HG03139 (cell line): ENCODE measurements at regions not wholly inside any gene's neighbourhood (a gene's known extent, or its start where the extent isn't known, plus 50 kb on each side); places are given as distances from the start of the nearest gene placed in this dataset.

Experiments used
- ATAC-seq: cut with Tn5 transposase; IDR thresholded peaks from one replicate; pipeline ENCODE4 v1.9.1; 2021; ENCODE audit not compliant: unreplicated experiment

DNA sequence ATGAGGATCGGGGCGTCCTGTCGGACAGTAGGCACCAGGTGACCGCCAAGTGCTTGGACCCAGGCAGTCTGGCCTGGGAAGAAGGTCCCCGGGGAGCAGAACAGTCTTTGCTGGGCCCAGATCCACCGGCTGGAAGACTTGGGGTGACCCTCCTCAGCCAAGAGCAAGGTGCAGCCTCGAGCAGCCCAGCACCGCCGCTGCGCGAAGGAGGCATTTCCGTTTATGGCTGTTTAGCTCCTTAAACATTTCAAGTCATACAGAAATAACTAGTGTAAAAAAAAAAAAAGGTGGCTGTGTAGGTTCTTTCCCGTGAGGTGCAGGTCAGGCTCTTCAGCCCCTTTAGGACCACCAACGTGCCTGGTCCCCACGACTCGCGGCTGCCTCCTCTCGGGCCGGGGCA is 370.2 kb downstream of the CMPK2 start:
- ATAC-seq, result no peak

DNA sequence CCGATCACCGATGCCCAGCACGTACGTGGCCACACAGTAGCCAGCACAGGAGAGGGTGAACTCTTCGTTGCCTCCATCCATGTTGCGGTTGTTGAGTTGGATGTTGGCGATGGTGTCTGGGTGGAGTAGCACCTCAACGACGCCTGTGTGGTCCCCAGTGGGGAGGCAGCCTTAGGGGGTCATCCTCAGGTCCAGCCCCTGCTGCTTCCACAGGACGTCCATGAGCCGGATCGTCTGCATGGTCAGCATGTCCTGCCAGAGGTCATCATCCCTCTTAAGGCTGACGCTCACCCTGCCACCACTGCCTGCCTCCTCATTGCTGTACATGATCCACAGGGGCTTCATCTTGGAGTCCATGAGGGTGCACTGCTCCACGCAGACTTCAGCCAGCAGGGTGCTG is 369.3 kb downstream of the CMPK2 start:
- ATAC-seq, result no peak

GRCh38 chr2:6497048-6497447 is 368.7 kb downstream of the CMPK2 start:
- ATAC-seq, result no peak

DNA sequence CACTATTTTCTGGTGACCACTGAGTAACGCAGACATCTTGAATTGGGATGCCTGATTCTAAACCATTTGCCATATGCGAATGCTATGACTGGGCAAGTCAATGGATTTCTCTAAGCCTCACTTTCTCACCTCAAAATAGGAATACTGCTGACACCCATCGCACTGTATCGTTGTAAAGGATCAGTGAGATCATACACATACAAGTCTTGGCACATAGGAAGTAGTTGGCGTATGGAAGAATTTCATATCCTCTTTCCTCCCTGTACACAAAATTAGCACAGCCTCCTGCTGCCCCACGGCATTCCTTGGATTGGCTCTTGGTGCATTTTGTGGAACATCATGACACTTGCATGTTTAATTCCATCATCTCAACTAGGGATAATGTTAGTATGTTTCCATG is 366.9 kb downstream of the CMPK2 start:
- ATAC-seq, result no peak

GRCh38 chr2:6499691-6500090 is 366.0 kb downstream of the CMPK2 start:
- ATAC-seq, result no peak

DNA sequence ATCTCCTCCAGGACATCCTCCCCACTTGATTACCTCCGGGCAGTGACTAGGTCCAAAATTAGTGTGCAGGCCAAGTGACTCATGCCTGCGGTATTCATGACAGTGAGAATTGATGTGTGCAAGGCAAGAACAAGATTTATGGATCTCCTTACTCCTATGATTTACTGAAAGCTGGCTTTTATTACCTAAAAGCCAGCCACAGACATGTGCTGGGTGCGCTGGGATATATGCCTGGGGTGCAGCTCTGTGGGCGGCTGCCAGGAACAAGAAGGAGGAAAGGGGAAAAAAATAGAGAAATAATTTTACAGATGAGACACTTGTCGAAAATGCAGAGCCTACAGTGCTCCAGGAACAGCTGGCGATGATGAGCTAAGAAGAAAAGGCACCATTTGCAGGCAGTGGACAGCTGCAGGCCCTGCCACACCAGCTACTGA is 359.3 kb downstream of the CMPK2 start:
- ATAC-seq, result no peak

- no peak for ATAC-seq
Measured at GRCh38 chr2:6506859-6507258, 358.8 kb downstream of the CMPK2 start.

GRCh38 chr2:6510532-6510931 is 355.2 kb downstream of the CMPK2 start:
- ATAC-seq, result no peak

DNA sequence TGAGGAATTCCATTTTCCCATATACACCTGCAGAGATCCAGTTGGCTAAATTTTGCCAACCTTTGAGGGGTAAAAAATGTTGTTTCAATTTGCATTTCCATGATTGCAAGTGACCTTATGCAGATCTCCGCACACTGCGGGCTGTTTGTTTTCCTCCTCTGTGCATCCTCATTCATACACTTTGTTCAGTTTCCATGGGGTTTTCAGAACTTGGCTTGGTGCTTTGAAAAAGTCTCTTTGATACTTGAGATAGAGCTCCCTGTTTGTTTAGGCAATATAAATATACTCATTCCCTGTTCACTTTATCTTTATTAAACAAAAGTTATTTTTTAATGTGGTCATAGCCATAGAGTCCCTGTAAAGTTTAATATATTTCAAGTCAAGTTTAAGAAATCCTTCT is 353.1 kb downstream of the CMPK2 start:
- ATAC-seq, result no peak

DNA sequence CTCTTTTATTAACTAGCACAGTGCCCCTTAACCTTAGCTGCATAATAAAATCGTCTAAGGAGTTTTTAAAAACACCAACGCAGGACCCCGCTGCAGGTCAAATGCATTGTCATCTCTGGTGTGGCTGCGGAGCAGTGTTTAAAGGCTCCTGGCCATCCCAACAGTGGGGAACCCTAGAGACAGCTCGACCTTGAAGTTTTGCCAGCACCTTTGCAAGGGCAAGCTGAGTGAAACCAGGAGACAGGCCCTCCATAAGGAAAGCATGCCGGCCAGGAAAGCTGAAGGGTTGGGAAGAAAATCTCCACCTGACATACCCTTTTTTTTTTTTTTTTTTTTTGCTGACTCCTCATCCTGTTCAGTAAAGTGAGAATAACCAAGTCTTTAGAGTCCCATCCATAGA is 349.0 kb downstream of the CMPK2 start:
- ATAC-seq, result no peak

DNA sequence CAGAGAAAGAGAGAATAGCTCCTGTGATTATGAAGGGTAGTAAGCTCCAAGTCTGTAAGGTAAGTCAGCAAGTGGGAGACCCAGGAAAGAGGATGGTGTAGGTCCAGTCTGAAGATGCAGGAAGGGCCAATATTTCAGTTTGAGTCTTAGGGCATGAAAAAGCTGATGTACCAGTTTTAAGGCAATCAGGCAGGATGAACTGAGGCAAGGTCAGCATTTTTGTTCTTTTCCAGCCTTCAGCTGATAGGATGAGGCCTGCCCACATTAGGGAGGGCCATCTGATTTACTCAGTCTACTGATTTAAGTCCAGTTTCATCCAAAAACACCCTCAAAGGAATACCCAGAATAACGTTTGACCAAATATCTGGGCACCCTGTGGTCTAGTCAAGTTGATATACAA is 347.3 kb downstream of the CMPK2 start:
- ATAC-seq, result no peak

GRCh38 chr2:6523476-6523875 is 342.2 kb downstream of the CMPK2 start:
- no peak for ATAC-seq

GRCh38 chr2:6524691-6525474 is 340.8 kb downstream of the CMPK2 start:
- ATAC-seq, result no peak

DNA sequence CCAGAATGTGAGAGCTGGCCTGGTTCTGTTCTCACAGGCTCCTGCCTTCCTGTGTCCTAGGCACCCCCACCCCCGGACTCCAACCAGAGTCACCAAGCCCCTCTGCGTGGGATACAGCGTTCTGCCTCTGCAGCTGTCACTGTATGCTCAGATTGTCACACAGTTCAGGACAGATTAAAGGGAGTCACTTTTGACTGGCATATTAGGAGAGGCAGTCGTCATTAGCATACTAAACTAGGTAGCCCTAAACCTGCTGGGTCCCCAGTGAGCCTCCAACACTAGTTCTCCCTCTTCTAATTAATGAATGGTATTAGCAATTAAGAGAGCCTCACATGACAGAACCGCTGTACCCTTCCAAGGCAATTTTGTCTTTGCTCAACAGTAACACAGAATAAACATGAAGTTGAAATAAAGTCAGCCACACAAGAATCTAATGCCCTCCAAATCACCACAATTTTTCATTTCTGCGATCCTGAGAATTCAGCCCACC is 340.2 kb downstream of the CMPK2 start:
- no peak for ATAC-seq

GRCh38 chr2:6526093-6526824 is 339.4 kb downstream of the CMPK2 start:
- no peak for ATAC-seq

DNA sequence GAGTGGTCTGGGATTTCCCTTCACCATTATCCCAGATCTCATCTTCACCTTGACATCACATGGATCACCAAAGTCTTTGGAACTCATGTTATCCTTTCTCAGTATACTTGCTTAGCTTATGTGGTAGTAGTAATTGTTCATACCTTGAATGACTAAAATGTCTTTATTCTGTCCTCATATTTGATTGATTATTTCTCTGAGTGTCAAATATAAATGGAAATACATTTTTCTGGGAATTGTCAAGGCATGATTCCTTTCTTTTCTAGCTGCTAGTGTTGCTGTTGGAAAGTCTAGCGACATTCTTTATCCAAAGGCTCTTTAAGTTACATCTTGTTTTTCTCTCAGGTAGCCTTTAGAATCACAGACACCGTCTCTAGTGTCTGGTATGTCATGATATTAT is 334.4 kb downstream of the CMPK2 start:
- ATAC-seq, result no peak

GRCh38 chr2:6535572-6535971 is 330.1 kb downstream of the CMPK2 start:
- ATAC-seq, result no peak

DNA sequence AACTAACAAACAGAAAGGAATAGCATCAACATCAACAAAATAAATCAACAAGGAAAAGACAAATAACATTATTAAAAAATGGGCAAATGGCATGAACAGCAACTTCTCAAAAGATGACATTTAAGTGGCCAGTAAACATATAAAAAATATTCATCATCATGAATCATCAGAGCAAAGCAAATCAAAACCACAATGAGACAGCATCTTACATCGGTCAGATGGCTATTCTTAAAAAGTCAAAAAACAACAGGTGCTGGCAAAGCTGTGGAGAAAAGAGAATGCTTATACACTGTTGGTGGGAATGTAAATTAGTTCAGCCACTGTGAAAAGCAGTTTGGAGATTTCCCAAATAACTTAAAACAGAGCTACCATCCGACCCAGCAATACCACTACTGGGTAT is 327.1 kb downstream of the CMPK2 start:
- no peak for ATAC-seq

DNA sequence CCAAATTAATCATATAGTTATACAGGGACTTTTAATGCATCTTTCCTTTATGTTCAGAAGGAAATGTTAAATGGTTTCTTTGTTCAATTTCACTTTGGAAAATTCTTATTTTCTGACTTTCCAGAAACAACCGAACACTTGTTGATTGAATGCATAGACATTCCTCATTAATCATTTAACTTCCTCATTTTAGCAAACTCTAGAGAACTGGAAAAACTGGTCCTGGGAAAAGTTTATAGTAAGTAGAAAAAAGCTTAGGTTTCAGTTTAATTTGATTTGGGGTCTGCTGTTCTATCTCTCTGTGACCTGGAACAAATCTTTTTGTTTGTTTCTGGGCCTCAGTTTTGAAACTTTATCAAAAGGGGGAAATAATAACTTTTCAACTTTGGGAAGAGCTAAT is 320.4 kb downstream of the CMPK2 start:
- ATAC-seq, result no peak

DNA sequence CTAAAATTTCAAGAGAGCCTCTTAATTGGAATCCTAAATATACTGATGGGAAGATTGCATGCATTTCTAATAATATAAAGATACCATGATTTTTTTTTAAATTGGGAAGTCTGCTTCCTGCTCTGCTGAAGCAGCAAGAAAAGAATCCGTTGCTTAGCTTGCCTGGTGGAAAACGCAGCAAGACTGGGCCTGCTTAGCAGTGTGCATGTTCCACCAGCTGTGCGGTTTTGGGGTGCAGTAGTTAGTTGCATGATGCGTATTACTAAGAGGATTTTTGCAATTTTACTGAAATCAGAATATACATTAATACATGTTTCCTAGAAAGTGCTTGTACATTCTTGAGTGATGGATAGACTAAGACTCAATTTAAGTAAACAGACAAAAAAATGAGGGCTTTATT is 319.9 kb downstream of the CMPK2 start:
- no peak for ATAC-seq

GRCh38 chr2:6554466-6554865 is 311.2 kb downstream of the CMPK2 start:
- no peak for ATAC-seq

- ATAC-seq, result no peak
Measured at GRCh38 chr2:6556755-6557154, 309.0 kb downstream of the CMPK2 start.
